ENCODE measurements at regions not wholly inside any gene's neighbourhood (a gene's known extent, or its start where the extent isn't known, plus 50 kb on each side); places are given as distances from the start of the nearest gene placed in this dataset.

- intact Hi-C loops (cut with micrococcal nuclease) = loop anchor here (10.0 kb wide), 1 partner anchor 70 kb away; no protein-coding TSS in a partner anchor
- Mint-ChIP-seq H3K4me1 (peaks cover 20% of the 10 kb centered on the region), H3K4me3 (peak overlapping the region; percentile 44), H3K9me3 (no peaks in the 10 kb centered on the region), H3K27me3 (peaks cover 2% of the 10 kb centered on the region), H3K27ac (no peak overlapping the region), H3K36me3 (ENCODE audit: low read depth) (no peaks in the 10 kb centered on the region)
- ChIA-PET CTCF (no interaction called here), POLR2A (interaction anchor here (0.6 kb wide), 2 partner anchors 440 to 1932 kb away, joined by 4 to 10 read pairs; no protein-coding TSS in a partner anchor)
- no peak for TF ChIP-seq CTCF (IDR thresholded peaks at IDR 0.05)
- DNase-seq (no peak), ATAC-seq (ENCODE audit: low read depth) (no peak)
Observed at GRCh38 chr19:30154410-30154809, 212.4 kb downstream of the URI1 start.

GRCh38 chr19:30155381-30156200 is 213.6 kb downstream of the URI1 start:
- peaks cover 2% of the 10 kb centered on the region for H3K27me3 Mint-ChIP-seq
- peaks cover 20% of the 10 kb centered on the region for H3K4me1 Mint-ChIP-seq
- H3K36me3 Mint-ChIP-seq (ENCODE audit: low read depth) = no peaks in the 10 kb centered on the region
- no peak for ATAC-seq (ENCODE audit: low read depth)
- CTCF ChIA-PET = no interaction called here
- intact Hi-C loops (cut with micrococcal nuclease) = loop anchor here (10.0 kb wide), 1 partner anchor 69 kb away; no protein-coding TSS in a partner anchor
- no peak for DNase-seq
- POLR2A ChIA-PET = no interaction called here
- TF ChIP-seq CTCF (IDR thresholded peaks at IDR 0.05) = no peak
- H3K27ac Mint-ChIP-seq = no peak overlapping the region
- no peaks in the 10 kb centered on the region for H3K9me3 Mint-ChIP-seq
- H3K4me3 Mint-ChIP-seq = no peak overlapping the region

DNA sequence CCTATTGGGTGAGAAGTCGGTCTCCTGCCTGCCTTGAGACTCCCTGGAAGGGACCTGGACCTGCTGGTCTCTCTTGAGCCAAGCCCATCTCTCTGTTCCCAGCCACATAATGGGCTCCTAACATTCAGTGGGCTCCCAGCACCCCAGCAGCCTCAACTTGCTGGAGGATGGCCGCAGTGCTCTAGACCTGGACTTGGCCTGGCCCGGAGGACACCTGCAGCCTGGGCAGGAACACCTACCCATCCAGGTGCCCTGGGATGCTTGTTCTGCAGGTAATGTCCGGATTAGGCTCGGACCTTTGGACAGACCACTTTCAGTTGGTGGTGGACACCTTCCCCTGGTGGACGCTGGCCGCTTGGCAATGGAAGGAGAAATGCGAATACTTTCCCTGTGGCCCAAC is 214.6 kb downstream of the URI1 start:
- TF ChIP-seq CTCF (IDR thresholded peaks at IDR 0.05) = no peak
- Mint-ChIP-seq H3K27ac (no peak overlapping the region), H3K27me3 (peaks cover 2% of the 10 kb centered on the region), H3K4me3 (no peak overlapping the region), H3K4me1 (peaks cover 17% of the 10 kb centered on the region), H3K9me3 (no peaks in the 10 kb centered on the region), H3K36me3 (ENCODE audit: low read depth) (no peaks in the 10 kb centered on the region)
- no peak for ATAC-seq (ENCODE audit: low read depth)
- ChIA-PET CTCF (no interaction called here), POLR2A (no interaction called here)
- intact Hi-C loops (cut with micrococcal nuclease) = loop anchor here (10.0 kb wide), 1 partner anchor 68 kb away; no protein-coding TSS in a partner anchor
- DNase-seq = no peak

DNA sequence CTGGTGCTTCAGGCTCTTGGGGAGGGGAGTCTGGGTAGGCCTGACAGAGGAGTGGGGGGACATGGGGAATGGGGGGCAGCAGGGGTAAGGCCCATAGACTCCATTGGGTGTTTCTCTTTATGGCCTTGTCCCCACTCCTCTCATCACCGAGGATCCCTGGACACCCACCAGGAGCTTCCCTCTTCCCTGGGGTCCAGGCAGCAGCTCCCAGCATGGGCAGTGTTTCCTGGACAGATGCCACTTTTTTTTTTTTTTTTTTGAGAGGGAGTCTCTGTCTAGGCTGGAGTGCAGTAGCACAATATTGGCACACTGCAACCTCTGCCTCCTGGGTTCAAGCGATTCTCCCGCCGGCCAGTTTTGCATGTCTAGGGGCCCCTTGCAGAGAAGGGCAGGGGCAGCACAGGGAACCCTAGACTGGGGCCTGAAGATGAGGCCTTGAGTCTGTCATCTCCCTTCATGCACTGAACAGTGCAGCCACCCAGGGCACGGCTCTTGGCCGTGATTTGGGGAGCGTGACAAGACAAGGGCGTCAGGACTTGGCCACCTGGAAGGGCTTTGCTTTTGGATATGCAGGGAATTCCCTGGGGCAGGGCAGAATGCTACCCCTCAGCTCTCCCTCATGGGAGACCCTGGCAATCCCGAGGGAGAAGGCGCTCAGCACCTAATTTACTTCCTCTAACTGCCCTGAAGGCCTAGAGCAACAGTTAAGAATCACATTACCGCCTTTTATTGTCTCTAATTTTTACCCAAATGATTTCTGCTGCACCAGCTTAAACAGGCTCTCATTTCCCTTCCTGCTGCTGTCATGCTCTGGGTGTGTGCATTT is 213.9 kb upstream of the ZNF536 start:
- H3K27me3 Mint-ChIP-seq = peaks cover under 1% of the 10 kb centered on the region
- ATAC-seq (ENCODE audit: low read depth) = no peak
- H3K4me3 Mint-ChIP-seq = no peak overlapping the region
- POLR2A ChIA-PET = no interaction called here
- intact Hi-C loops (cut with micrococcal nuclease) = loop anchor here (10.0 kb wide), 1 partner anchor 67 kb away; no protein-coding TSS in a partner anchor
- no peaks in the 10 kb centered on the region for H3K36me3 Mint-ChIP-seq (ENCODE audit: low read depth)
- no peak for DNase-seq
- no peak overlapping the region for H3K27ac Mint-ChIP-seq
- no peaks in the 10 kb centered on the region for H3K9me3 Mint-ChIP-seq
- no peak for TF ChIP-seq CTCF (IDR thresholded peaks at IDR 0.05)
- CTCF ChIA-PET = no interaction called here
- peaks cover 14% of the 10 kb centered on the region for H3K4me1 Mint-ChIP-seq

- Mint-ChIP-seq H3K4me3 (no peak overlapping the region), H3K36me3 (ENCODE audit: low read depth) (no peaks in the 10 kb centered on the region), H3K27me3 (no peaks in the 10 kb centered on the region), H3K27ac (no peak overlapping the region), H3K9me3 (no peaks in the 10 kb centered on the region), H3K4me1 (peaks cover 8% of the 10 kb centered on the region)
- CTCF ChIA-PET = no interaction called here
- intact Hi-C loops (cut with micrococcal nuclease) = loop anchor here (10.0 kb wide), 1 partner anchor 66 kb away; no protein-coding TSS in a partner anchor
- TF ChIP-seq CTCF (IDR thresholded peaks at IDR 0.05) = no peak
- POLR2A ChIA-PET = no interaction called here
- ATAC-seq (ENCODE audit: low read depth) (no peak), DNase-seq (no peak)
Observed at GRCh38 chr19:30158893-30159245, 213.3 kb upstream of the ZNF536 start.
